K562 (cell line): ENCODE measurements at regions not wholly inside any gene's neighbourhood (a gene's known extent, or its start where the extent isn't known, plus 50 kb on each side); places are given as distances from the start of the nearest gene placed in this dataset.

Source experiments
- BRF1 ChIP-seq: IDR thresholded peaks from 3 replicates; pipeline ENCODE4 v1.6.1; 2011; ENCODE audit warnings: borderline replicate concordance, mild to moderate bottlenecking; ENCODE audit not compliant: insufficient read length; ENCODE audit errors: extremely low read depth
- CBX1 ChIP-seq: sonication (generic); IDR thresholded peaks from 2 replicates; pipeline ENCODE4 v1.6.1; 2016; ENCODE audit warnings: antibody characterized with exemption, low read depth, mild to moderate bottlenecking
- CBX2 ChIP-seq: fragments of 200-600 bp; sonication (generic); IDR thresholded peaks from one replicate; pipeline ENCODE4 v1.6.1; 2012; ENCODE audit warnings: mild to moderate bottlenecking, low read length, inconsistent platforms; ENCODE audit not compliant: insufficient read depth, poor library complexity, severe bottlenecking
- GATAD2A ChIP-seq: fragments of 450-650 bp; IDR thresholded peaks from 2 replicates; pipeline ENCODE4 v1.6.1; 2017
- HDAC6 ChIP-seq: IDR thresholded peaks from 2 replicates; pipeline ENCODE4 v1.6.1; 2012; ENCODE audit warnings: low read depth, mild to moderate bottlenecking, control low read depth, inconsistent platforms, low read length, moderate library complexity
- HNRNPH1 ChIP-seq: fragments of 200-400 bp; formaldehyde crosslinking; optimal IDR thresholded peaks from 2 replicates; pipeline ENCODE3; 2017; ENCODE audit warnings: low read depth, mild to moderate bottlenecking, low read length, moderate library complexity
- ZFP36 ChIP-seq: fragments of 150-350 bp; IDR thresholded peaks from 2 replicates; pipeline ENCODE4 v1.6.1; 2018; ENCODE audit warnings: low read length, low read depth; ENCODE audit not compliant: partially characterized antibody
- ZNF165 ChIP-seq: fragments of 250-450 bp; sonication (Bioruptor Pico); IDR thresholded peaks from 2 replicates; pipeline ENCODE4 v1.4.0; 2020; ENCODE audit warnings: borderline replicate concordance
- TF ChIP-seq, protein P1 (sequence below): sonication (generic); formaldehyde crosslinking; IDR thresholded peaks from 2 replicates; pipeline ENCODE4 v1.8.0; 2022; ENCODE audit warnings: missing genetic modification reagents, mild to moderate bottlenecking, moderate library complexity, borderline replicate concordance
- TF ChIP-seq, protein P2 (sequence below), 2 experiments: fragments of 450-650 bp; formaldehyde crosslinking in 1 of 2; IDR thresholded peaks; 2 replicates each; pipeline versions ENCODE4 v1.4.0 to v1.6.1; 2014 to 2020; ENCODE audit warnings: mild to moderate bottlenecking in 2 of 2, borderline replicate concordance in 1 of 2, low read depth in 1 of 2
- TF ChIP-seq, protein P3 (sequence below): sonication (generic); formaldehyde crosslinking; IDR thresholded peaks from 2 replicates; pipeline ENCODE4 v1.8.1; 2023; ENCODE audit warnings: mild to moderate bottlenecking, missing genetic modification reagents
- TF ChIP-seq, protein P4 (sequence below), 3 experiments: IDR thresholded peaks in 2 of 3; conservative IDR thresholded peaks in 1 of 3; 2 replicates each; pipeline ENCODE4 v1.5.1; 2011 to 2012; ENCODE audit warnings: low read length in 3 of 3, mild to moderate bottlenecking in 3 of 3, control low read depth in 2 of 3, improper control_type of control experiment in 1 of 3, inconsistent platforms in 1 of 3, low read depth in 1 of 3, mixed read lengths in 1 of 3, moderate library complexity in 1 of 3; ENCODE audit not compliant: insufficient read depth in 2 of 3

DNA sequence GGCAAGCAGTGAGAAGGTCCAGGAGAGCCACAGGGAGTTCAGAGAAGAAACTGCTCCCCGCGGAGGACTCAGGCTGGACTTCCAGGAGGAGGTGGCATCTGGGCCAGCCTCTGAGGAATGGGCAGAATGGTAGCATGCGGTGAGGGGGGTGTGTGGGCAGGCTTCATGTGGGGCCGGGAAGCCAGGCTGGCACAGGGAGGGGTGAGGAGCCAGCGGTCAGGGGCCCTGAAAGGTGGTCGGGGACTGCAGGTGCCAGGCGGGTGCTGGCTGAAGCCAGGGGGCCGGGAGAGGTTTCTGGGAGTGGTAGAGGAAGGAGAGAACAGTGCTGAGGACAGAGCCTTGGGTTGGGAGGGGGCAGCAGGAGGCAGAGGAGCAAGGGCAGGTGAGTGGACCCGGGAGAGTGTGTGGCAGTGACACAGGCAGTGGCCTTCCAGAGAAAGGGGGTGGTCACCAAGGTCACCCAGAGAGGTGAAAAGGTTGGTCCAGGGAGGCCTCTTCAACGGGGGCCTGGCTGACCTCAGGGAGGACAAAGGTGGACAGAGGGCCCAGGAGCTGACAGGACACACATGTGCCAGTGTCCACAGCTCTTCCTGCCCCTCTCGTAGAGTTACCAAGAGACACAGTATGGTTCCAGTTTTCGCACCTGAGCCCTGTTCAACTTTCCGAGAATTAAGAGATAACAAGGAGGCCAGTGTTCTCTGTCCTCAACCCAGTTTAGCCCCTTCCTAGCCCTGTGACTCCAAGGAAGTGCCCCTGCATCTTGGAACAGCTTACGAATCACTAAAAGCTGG lies 101.2 kb upstream of the ASB18 start:
- TF ChIP-seq CBX2, result no peak
- TF ChIP-seq BRF1, result no peak
- TF ChIP-seq, protein P1, sequence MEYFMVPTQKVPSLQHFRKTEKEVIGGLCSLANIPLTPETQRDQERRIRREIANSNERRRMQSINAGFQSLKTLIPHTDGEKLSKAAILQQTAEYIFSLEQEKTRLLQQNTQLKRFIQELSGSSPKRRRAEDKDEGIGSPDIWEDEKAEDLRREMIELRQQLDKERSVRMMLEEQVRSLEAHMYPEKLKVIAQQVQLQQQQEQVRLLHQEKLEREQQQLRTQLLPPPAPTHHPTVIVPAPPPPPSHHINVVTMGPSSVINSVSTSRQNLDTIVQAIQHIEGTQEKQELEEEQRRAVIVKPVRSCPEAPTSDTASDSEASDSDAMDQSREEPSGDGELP (CRISPR knock-in tag), result no peak
- no peak for TF ChIP-seq CBX1
- no peak for TF ChIP-seq GATAD2A
- TF ChIP-seq, protein P2, sequence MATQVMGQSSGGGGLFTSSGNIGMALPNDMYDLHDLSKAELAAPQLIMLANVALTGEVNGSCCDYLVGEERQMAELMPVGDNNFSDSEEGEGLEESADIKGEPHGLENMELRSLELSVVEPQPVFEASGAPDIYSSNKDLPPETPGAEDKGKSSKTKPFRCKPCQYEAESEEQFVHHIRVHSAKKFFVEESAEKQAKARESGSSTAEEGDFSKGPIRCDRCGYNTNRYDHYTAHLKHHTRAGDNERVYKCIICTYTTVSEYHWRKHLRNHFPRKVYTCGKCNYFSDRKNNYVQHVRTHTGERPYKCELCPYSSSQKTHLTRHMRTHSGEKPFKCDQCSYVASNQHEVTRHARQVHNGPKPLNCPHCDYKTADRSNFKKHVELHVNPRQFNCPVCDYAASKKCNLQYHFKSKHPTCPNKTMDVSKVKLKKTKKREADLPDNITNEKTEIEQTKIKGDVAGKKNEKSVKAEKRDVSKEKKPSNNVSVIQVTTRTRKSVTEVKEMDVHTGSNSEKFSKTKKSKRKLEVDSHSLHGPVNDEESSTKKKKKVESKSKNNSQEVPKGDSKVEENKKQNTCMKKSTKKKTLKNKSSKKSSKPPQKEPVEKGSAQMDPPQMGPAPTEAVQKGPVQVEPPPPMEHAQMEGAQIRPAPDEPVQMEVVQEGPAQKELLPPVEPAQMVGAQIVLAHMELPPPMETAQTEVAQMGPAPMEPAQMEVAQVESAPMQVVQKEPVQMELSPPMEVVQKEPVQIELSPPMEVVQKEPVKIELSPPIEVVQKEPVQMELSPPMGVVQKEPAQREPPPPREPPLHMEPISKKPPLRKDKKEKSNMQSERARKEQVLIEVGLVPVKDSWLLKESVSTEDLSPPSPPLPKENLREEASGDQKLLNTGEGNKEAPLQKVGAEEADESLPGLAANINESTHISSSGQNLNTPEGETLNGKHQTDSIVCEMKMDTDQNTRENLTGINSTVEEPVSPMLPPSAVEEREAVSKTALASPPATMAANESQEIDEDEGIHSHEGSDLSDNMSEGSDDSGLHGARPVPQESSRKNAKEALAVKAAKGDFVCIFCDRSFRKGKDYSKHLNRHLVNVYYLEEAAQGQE (IDR thresholded peaks at IDR 0.05; ENCODE audit: borderline replicate concordance), result no peak
- TF ChIP-seq, protein P2 (CRISPR knock-in tag; IDR thresholded peaks at IDR 0.05; ENCODE audit: low read depth), result no peak
- TF ChIP-seq, protein P3, sequence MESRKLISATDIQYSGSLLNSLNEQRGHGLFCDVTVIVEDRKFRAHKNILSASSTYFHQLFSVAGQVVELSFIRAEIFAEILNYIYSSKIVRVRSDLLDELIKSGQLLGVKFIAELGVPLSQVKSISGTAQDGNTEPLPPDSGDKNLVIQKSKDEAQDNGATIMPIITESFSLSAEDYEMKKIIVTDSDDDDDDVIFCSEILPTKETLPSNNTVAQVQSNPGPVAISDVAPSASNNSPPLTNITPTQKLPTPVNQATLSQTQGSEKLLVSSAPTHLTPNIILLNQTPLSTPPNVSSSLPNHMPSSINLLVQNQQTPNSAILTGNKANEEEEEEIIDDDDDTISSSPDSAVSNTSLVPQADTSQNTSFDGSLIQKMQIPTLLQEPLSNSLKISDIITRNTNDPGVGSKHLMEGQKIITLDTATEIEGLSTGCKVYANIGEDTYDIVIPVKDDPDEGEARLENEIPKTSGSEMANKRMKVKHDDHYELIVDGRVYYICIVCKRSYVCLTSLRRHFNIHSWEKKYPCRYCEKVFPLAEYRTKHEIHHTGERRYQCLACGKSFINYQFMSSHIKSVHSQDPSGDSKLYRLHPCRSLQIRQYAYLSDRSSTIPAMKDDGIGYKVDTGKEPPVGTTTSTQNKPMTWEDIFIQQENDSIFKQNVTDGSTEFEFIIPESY (CRISPR knock-in tag), result no peak
- TF ChIP-seq, protein P4, sequence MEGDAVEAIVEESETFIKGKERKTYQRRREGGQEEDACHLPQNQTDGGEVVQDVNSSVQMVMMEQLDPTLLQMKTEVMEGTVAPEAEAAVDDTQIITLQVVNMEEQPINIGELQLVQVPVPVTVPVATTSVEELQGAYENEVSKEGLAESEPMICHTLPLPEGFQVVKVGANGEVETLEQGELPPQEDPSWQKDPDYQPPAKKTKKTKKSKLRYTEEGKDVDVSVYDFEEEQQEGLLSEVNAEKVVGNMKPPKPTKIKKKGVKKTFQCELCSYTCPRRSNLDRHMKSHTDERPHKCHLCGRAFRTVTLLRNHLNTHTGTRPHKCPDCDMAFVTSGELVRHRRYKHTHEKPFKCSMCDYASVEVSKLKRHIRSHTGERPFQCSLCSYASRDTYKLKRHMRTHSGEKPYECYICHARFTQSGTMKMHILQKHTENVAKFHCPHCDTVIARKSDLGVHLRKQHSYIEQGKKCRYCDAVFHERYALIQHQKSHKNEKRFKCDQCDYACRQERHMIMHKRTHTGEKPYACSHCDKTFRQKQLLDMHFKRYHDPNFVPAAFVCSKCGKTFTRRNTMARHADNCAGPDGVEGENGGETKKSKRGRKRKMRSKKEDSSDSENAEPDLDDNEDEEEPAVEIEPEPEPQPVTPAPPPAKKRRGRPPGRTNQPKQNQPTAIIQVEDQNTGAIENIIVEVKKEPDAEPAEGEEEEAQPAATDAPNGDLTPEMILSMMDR (IDR thresholded peaks at IDR 0.05 in 2 of 3, conservative IDR thresholded peaks at IDR 0.05 in 1 of 3; ENCODE audit: insufficient read depth in 2 of 3, low read depth in 1 of 3, low read length in 3 of 3), result no peak
- TF ChIP-seq HNRNPH1, result no peak
- TF ChIP-seq ZNF165 (CRISPR knock-in tag), result no peak
- TF ChIP-seq ZFP36, result no peak
- no peak for TF ChIP-seq HDAC6
